H1 (cell line): ENCODE measurements at regions not wholly inside any gene's neighbourhood (a gene's known extent, or its start where the extent isn't known, plus 50 kb on each side); places are given as distances from the start of the nearest gene placed in this dataset.

Experiments
- CTCF ChIA-PET: fragments of 300-600 bp; sonication (Branson Sonifier 250); formaldehyde crosslinking; loops from one replicate; lab custom pipeline; 2021; ENCODE audit not compliant: partially characterized antibody; lab: Charles Lee
- POLR2A ChIA-PET: fragments of 300-600 bp; sonication (Branson Sonifier 250); formaldehyde crosslinking; loops from one replicate; lab custom pipeline; 2021; ENCODE audit warnings: inconsistent platforms; ENCODE audit not compliant: partially characterized antibody; lab: Charles Lee
- DNase-seq, 2 experiments: peaks; one replicate each; pipeline versions ENCODE4 v3.0.0 to v3.0.0-alpha.2; 2010 to 2022; ENCODE audit warnings: low spot score in 2 of 2, low read depth in 1 of 2, mixed read lengths in 1 of 2
- FAIRE-seq: peaks from 2 replicates; lab custom pipeline; 2011; peaks lifted over from hg19 to GRCh38; lab: Jason Lieb, UNC
- H2AFZ ChIP-seq: 2 replicates; pipeline ENCODE4 v1.8.1; 2012; ENCODE audit warnings: low read length, inconsistent platforms
- H2AK5ac ChIP-seq: 2 replicates; pipeline ENCODE4 v1.6.1; 2013; ENCODE audit warnings: low read depth, low read length
- H2BK120ac ChIP-seq: replicated peaks from 2 replicates; pipeline ENCODE3; 2013; ENCODE audit warnings: low read depth, low read length, inconsistent platforms
- H2BK12ac ChIP-seq: 2 replicates; pipeline ENCODE4 v1.6.1; 2013; ENCODE audit warnings: low read depth, low read length
- H2BK15ac ChIP-seq: 2 replicates; pipeline ENCODE4 v1.6.1; 2013; ENCODE audit warnings: low read length
- H2BK20ac ChIP-seq: 2 replicates; pipeline ENCODE4 v1.6.1; 2013; ENCODE audit warnings: low read length
- H2BK5ac ChIP-seq: 2 replicates; pipeline ENCODE4 v1.6.1; 2013; ENCODE audit warnings: low read depth, low read length
- H3K14ac ChIP-seq: 2 replicates; pipeline ENCODE4 v1.6.1; 2013; ENCODE audit warnings: inconsistent platforms; ENCODE audit not compliant: insufficient read length
- H3K18ac ChIP-seq: 2 replicates; pipeline ENCODE4 v1.6.1; 2013; ENCODE audit warnings: low read length; ENCODE audit errors: extremely low read depth
- H3K23ac ChIP-seq: 2 replicates; pipeline ENCODE4 v1.6.1; 2013; ENCODE audit warnings: inconsistent platforms; ENCODE audit not compliant: insufficient read length
- H3K23me2 ChIP-seq: 2 replicates; pipeline ENCODE4 v1.6.1; 2013; ENCODE audit warnings: low read depth, low read length
- H3K27ac ChIP-seq: 2 replicates; pipeline ENCODE4 v1.6.1; 2011; ENCODE audit warnings: low read depth, low read length, inconsistent platforms
- H3K27me3 ChIP-seq, 4 experiments: replicated peaks in 1 of 4; 1 replicate in 1 of 4; 2 replicates in 3 of 4; pipeline versions ENCODE4 v1.6.1 to v1.8.1; 2011 to 2013; ENCODE audit warnings: low read length in 3 of 4, mild to moderate bottlenecking in 3 of 4, inconsistent platforms in 2 of 4, mixed read lengths in 2 of 4, moderate library complexity in 1 of 4; ENCODE audit not compliant: control insufficient read depth in 3 of 4, insufficient read depth in 3 of 4; ENCODE audit errors: extremely low read depth in 1 of 4
- H3K36me3 ChIP-seq, 4 experiments: 2 replicates each; pipeline versions ENCODE4 v1.6.1 to v1.8.1; 2011 to 2013; ENCODE audit warnings: mild to moderate bottlenecking in 4 of 4, low read length in 3 of 4, moderate library complexity in 2 of 4, control low read depth in 1 of 4, inconsistent platforms in 1 of 4; ENCODE audit not compliant: insufficient read depth in 4 of 4, control insufficient read depth in 2 of 4
- H3K4ac ChIP-seq: replicated peaks from 2 replicates; pipeline ENCODE3; 2013; ENCODE audit warnings: low read length, low read depth, mixed read lengths, inconsistent platforms; ENCODE audit not compliant: insufficient read length
- H3K4me1 ChIP-seq, 4 experiments: replicated peaks in 1 of 4; 1 replicate in 1 of 4; 2 replicates in 3 of 4; pipeline versions ENCODE4 v1.6.1 to v1.8.1; 2011 to 2013; ENCODE audit warnings: low read length in 3 of 4, inconsistent platforms in 2 of 4, mixed read lengths in 1 of 4; ENCODE audit not compliant: insufficient read depth in 4 of 4, control insufficient read depth in 3 of 4
- H3K4me2 ChIP-seq, 2 experiments: 2 replicates each; pipeline versions ENCODE4 v1.6.1 to v1.8.1; 2011 to 2013; ENCODE audit warnings: low read depth in 2 of 2, low read length in 2 of 2, control low read depth in 1 of 2, inconsistent platforms in 1 of 2, mild to moderate bottlenecking in 1 of 2; ENCODE audit not compliant: insufficient read depth in 1 of 2
- H3K4me3 ChIP-seq, 4 experiments: fragments of 200-600, 300-600 bp in 1 of 4; sonication (generic), shearing (Covaris generic), sonication (Bioruptor Twin) in 1 of 4; 2 replicates each; pipeline versions ENCODE4 v1.5.1 to v1.8.1; 2011 to 2016; ENCODE audit warnings: low read length in 4 of 4, low read depth in 3 of 4, control low read depth in 2 of 4, inconsistent platforms in 2 of 4, mild to moderate bottlenecking in 2 of 4, mixed read lengths in 1 of 4, moderate library complexity in 1 of 4; ENCODE audit not compliant: insufficient read depth in 2 of 4; ENCODE audit errors: extremely low read depth in 1 of 4
- H3K56ac ChIP-seq: replicated peaks from 2 replicates; pipeline ENCODE3; 2013; ENCODE audit warnings: low read depth, mild to moderate bottlenecking, mixed read lengths, low read length, inconsistent platforms; ENCODE audit not compliant: insufficient read length
- H3K79me1 ChIP-seq: 2 replicates; pipeline ENCODE4 v1.6.1; 2013; ENCODE audit warnings: low read depth, low read length, control low read depth
- H3K79me2 ChIP-seq, 2 experiments: 2 replicates each; pipeline versions ENCODE4 v1.6.1 to v1.8.1; 2012 to 2013; ENCODE audit warnings: low read length in 2 of 2, mild to moderate bottlenecking in 2 of 2, inconsistent platforms in 1 of 2; ENCODE audit not compliant: insufficient read depth in 2 of 2, control insufficient read depth in 1 of 2
- H3K9ac ChIP-seq, 4 experiments: replicated peaks in 1 of 4; 1 replicate in 1 of 4; 2 replicates in 3 of 4; pipeline versions ENCODE4 v1.6.1 to v1.8.1; 2011 to 2013; ENCODE audit warnings: low read depth in 3 of 4, low read length in 3 of 4, control low read depth in 2 of 4, mild to moderate bottlenecking in 2 of 4, moderate library complexity in 2 of 4, inconsistent platforms in 1 of 4; ENCODE audit errors: extremely low read depth in 1 of 4
- H3K9me3 ChIP-seq, 2 experiments: 2 replicates each; pipeline versions ENCODE4 v1.6.1 to v1.8.1; 2012 to 2013; ENCODE audit warnings: mild to moderate bottlenecking in 2 of 2, moderate library complexity in 2 of 2, control low read depth in 1 of 2, inconsistent platforms in 1 of 2, low read depth in 1 of 2, low read length in 1 of 2, mixed read lengths in 1 of 2; ENCODE audit not compliant: insufficient read depth in 2 of 2
- H4K20me1 ChIP-seq, 2 experiments: replicated peaks in 1 of 2; 2 replicates each; pipeline versions ENCODE3 to v1.8.1; 2011 to 2013; ENCODE audit warnings: inconsistent platforms in 2 of 2, low read length in 2 of 2, mild to moderate bottlenecking in 1 of 2; ENCODE audit not compliant: insufficient read depth in 2 of 2, control insufficient read depth in 1 of 2
- H4K5ac ChIP-seq: 2 replicates; pipeline ENCODE4 v1.6.1; 2013; ENCODE audit warnings: low read length, low read depth, mixed read lengths, inconsistent platforms; ENCODE audit not compliant: insufficient read length
- H4K8ac ChIP-seq: 2 replicates; pipeline ENCODE4 v1.8.0; 2013; ENCODE audit warnings: mild to moderate bottlenecking, moderate library complexity, low read length, inconsistent platforms; ENCODE audit not compliant: insufficient read depth; ENCODE audit errors: extremely low read depth
- H4K91ac ChIP-seq: replicated peaks from 2 replicates; pipeline ENCODE3; 2013; ENCODE audit warnings: low read length, mixed read lengths, inconsistent platforms; ENCODE audit not compliant: insufficient read length
- ATF3 ChIP-seq: IDR thresholded peaks from 2 replicates; pipeline ENCODE4 v1.6.1; 2011; ENCODE audit warnings: low read depth, mild to moderate bottlenecking, low read length; ENCODE audit not compliant: insufficient read depth
- BCL11A ChIP-seq, 2 experiments: IDR thresholded peaks; one replicate each; pipeline ENCODE4 v1.6.1; 2011; ENCODE audit warnings: low read depth in 2 of 2, low read length in 2 of 2, mild to moderate bottlenecking in 2 of 2
- EGR1 ChIP-seq: IDR thresholded peaks from 2 replicates; pipeline ENCODE4 v1.6.1; 2011; ENCODE audit warnings: low read depth, low read length, borderline replicate concordance
- GTF2F1 ChIP-seq: IDR thresholded peaks from 2 replicates; pipeline ENCODE4 v1.6.1; 2012; ENCODE audit warnings: low read depth, low read length, improper control_type of control experiment, borderline replicate concordance
- POLR2AphosphoS5 ChIP-seq: IDR thresholded peaks from 2 replicates; pipeline ENCODE4 v1.6.1; 2011; ENCODE audit warnings: low read depth, low read length
- SRF ChIP-seq: IDR thresholded peaks from 2 replicates; pipeline ENCODE4 v1.6.1; 2011; ENCODE audit warnings: mild to moderate bottlenecking, low read depth, low read length, moderate library complexity

- no peak overlapping the region for H3K18ac ChIP-seq
- CTCF ChIA-PET: no interaction called here
Measured at GRCh38 chr6:154580397-154581135, 70.1 kb upstream of the CNKSR3 start.

More at GRCh38 chr6:154580397-154581135, 70.1 kb upstream of the CNKSR3 start:
- no peak for DNase-seq
- Histone ChIP-seq H3K4ac (no peak overlapping the region), H3K79me2 (no peaks in the 10 kb centered on the region), H3K23ac (no peak overlapping the region), H4K8ac (no peak overlapping the region), H3K36me3 (no peaks in the 10 kb centered on the region), H3K9ac (no peak overlapping the region), H4K5ac (no peak overlapping the region), H3K4me2 (no peak overlapping the region), H4K20me1 (no peaks in the 10 kb centered on the region)
- no peak for TF ChIP-seq GTF2F1
- TF ChIP-seq SRF: no peak
- TF ChIP-seq BCL11A (IDR thresholded peaks at IDR 0.05; ENCODE audit: low read depth in 2 of 2, low read length in 2 of 2): no peak
- no peak for TF ChIP-seq POLR2AphosphoS5
- no peak for TF ChIP-seq ATF3
- TF ChIP-seq EGR1: no peak
- TF ChIP-seq, all 59 proteins: peak for 0
- Histone ChIP-seq H2AK5ac (no peak overlapping the region), H4K91ac (no peak overlapping the region), H2BK20ac (no peak overlapping the region), H3K27ac (no peak overlapping the region), H2AFZ (no peak overlapping the region), H2BK15ac (no peak overlapping the region), H2BK12ac (no peak overlapping the region), H3K9me3 (no peaks in the 10 kb centered on the region), H3K56ac (no peak overlapping the region), H3K4me3 (no peak overlapping the region), H3K23me2 (no peaks in the 10 kb centered on the region), H2BK5ac (no peak overlapping the region), H3K4me1 (no peaks in the 10 kb centered on the region), H3K79me1 (no peaks in the 10 kb centered on the region), H2BK120ac (no peak overlapping the region), H3K14ac (no peak overlapping the region), H3K27me3 (no peaks in the 10 kb centered on the region)
- no peak for FAIRE-seq
- POLR2A ChIA-PET: no interaction called here
